ENCODE measurements at regions not wholly inside any gene's neighbourhood (a gene's known extent, or its start where the extent isn't known, plus 50 kb on each side); places are given as distances from the start of the nearest gene placed in this dataset.

DNA sequence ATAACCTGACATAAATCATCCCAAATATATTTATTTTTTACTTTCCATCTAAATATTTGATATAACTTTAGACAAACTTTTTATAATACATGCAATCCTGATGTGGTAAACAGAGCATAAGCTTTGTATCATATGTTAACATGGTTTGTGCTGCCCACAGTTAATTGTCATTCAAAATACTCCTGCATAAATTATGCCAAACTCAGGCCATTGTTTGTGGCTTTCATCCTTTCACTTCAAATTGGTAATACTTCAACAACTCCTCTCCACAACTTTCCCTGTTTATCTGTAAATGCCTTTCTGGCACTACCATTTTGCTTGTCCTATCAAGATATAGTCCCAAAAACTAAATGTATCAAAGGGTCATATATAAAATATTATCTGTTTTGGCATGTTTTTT, 586.7 kb downstream of the HINT1 start:
- no peak for DNase-seq (ENCODE audit: low read depth)
- TF ChIP-seq, protein P1, sequence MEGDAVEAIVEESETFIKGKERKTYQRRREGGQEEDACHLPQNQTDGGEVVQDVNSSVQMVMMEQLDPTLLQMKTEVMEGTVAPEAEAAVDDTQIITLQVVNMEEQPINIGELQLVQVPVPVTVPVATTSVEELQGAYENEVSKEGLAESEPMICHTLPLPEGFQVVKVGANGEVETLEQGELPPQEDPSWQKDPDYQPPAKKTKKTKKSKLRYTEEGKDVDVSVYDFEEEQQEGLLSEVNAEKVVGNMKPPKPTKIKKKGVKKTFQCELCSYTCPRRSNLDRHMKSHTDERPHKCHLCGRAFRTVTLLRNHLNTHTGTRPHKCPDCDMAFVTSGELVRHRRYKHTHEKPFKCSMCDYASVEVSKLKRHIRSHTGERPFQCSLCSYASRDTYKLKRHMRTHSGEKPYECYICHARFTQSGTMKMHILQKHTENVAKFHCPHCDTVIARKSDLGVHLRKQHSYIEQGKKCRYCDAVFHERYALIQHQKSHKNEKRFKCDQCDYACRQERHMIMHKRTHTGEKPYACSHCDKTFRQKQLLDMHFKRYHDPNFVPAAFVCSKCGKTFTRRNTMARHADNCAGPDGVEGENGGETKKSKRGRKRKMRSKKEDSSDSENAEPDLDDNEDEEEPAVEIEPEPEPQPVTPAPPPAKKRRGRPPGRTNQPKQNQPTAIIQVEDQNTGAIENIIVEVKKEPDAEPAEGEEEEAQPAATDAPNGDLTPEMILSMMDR (conservative IDR thresholded peaks at IDR 0.05; ENCODE audit: low read depth, low read length) = no peak
- H3K4me3 ChIP-seq (ENCODE audit: low read depth, low read length) = no peak overlapping the region

GRCh38 chr5:130571076-130571475, 594.0 kb downstream of the HINT1 start:
- H3K4me3 ChIP-seq (ENCODE audit: low read depth, low read length) = no peak overlapping the region
- peak; percentile 87 for DNase-seq (ENCODE audit: low read depth)
- TF ChIP-seq, protein P1 (conservative IDR thresholded peaks at IDR 0.05; ENCODE audit: low read depth, low read length) = no peak

DNA sequence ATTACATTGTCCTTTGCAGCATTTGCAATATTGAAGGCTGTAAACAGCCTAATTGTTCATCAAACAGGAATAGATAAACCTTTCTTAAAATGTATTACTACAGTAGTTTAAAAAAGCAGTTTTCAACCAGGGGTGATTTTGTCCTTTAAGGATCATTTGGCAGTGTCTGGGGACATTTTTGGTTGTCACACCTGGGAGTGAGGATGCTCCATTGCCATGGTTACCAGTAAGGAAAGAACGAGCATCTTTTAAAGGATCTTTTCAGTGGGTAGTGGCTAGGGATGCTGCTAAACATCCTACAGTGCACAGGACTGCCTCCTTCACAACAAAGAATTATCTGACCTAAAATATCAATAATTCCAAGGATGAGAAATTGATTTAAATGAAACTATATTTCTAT, 596.3 kb downstream of the HINT1 start:
- TF ChIP-seq, protein P1 (conservative IDR thresholded peaks at IDR 0.05; ENCODE audit: low read depth, low read length) = no peak
- H3K4me3 ChIP-seq (ENCODE audit: low read depth, low read length) = no peak overlapping the region
- DNase-seq (ENCODE audit: low read depth) = no peak

- TF ChIP-seq, protein P1 (conservative IDR thresholded peaks at IDR 0.05; ENCODE audit: low read depth, low read length) = no peak
- DNase-seq (ENCODE audit: low read depth) = no peak
- H3K4me3 ChIP-seq (ENCODE audit: low read depth, low read length) = no peak overlapping the region
Measured at GRCh38 chr5:130555429-130555828, 609.6 kb downstream of the HINT1 start.

- TF ChIP-seq, protein P1 (conservative IDR thresholded peaks at IDR 0.05; ENCODE audit: low read depth, low read length) = no peak
Measured at GRCh38 chr5:130550562-130550928, 614.5 kb downstream of the HINT1 start.

GRCh38 chr5:130549884-130550561, 615.0 kb downstream of the HINT1 start:
- H3K4me3 ChIP-seq (ENCODE audit: low read depth, low read length) = no peak overlapping the region

More at GRCh38 chr5:130550562-130550928, 614.5 kb downstream of the HINT1 start:
- H3K4me3 ChIP-seq (ENCODE audit: low read depth, low read length) = no peak overlapping the region
- DNase-seq (ENCODE audit: low read depth) = no peak

More at GRCh38 chr5:130549884-130550561, 615.0 kb downstream of the HINT1 start:
- peak; percentile 85 for DNase-seq (ENCODE audit: low read depth)
- TF ChIP-seq, protein P1 (conservative IDR thresholded peaks at IDR 0.05; ENCODE audit: low read depth, low read length) = no peak
